ENCODE measurements at regions not wholly inside any gene's neighbourhood (a gene's known extent, or its start where the extent isn't known, plus 50 kb on each side); places are given as distances from the start of the nearest gene placed in this dataset.

DNA sequence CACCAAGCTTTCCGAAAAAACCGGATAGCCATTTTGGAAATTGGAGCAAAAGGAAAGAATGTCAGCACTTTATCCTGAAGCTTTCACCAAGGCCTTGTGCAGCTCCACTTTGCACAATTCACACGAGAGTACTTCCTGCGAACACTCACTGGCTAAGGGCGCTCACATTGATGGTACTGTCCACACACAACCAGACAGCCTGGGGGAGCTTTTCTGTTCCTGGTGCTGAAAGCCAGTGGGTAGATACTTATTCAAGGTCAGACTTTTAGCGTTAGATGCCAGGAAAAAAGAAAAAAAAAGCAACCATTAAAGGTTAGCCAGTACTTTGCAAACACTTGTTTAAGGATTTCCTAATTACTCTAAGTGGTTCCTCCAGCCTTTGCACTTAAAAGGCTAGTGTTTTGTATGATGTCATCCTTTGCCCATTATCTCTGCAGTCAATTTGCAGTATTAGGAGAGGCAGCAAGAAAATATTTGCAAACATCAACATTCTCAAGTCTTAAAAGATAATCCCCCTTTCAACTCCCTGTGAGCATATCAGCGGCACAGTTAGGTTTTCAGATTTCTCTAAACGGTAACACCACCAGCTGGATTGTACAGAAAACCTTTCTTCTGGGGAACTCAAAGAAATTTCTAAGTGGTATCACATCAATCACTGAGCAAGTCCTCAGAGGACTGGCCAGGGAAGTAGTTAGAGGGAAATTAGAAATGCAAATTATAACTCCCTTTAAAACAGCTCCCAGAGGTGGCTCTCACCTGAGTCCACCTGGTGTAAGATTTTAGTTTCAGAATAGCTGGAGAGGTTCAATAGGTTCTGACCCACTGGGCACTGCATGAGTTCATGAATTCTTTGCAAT lies 243.4 kb upstream of the IRX5 start:
- Histone ChIP-seq H3K27ac (ENCODE audit: low read length, poor library complexity, severe bottlenecking) (no peak overlapping the region), H4K91ac (ENCODE audit: low read length) (no peak overlapping the region), H3K27me3 (ENCODE audit: control insufficient read depth in 1 of 2, insufficient read depth in 1 of 2, low read length in 2 of 2) (no peaks in the 10 kb centered on the region), H2BK15ac (ENCODE audit: low read depth, poor library complexity, severe bottlenecking) (no peak overlapping the region), H3K4me2 (ENCODE audit: low read length, poor library complexity, severe bottlenecking) (no peak overlapping the region), H2BK12ac (ENCODE audit: low read length in 2 of 2) (no peak overlapping the region), H3K79me1 (replicated peaks; ENCODE audit: low read length, poor library complexity, severe bottlenecking) (no peaks in the 10 kb centered on the region), H3K23ac (ENCODE audit: low read length in 2 of 2) (no peak overlapping the region), H3K9ac (ENCODE audit: low read length) (no peak overlapping the region), H2AFZ (ENCODE audit: low read depth, low read length) (no peak overlapping the region), H4K8ac (ENCODE audit: low read length) (no peak overlapping the region), H3K14ac (ENCODE audit: low read length in 2 of 2) (no peak overlapping the region), H3K9me3 (ENCODE audit: control insufficient read depth, low read length) (no peaks in the 10 kb centered on the region), H3K4me1 (ENCODE audit: control insufficient read depth, insufficient read depth, low read depth, low read length) (no peaks in the 10 kb centered on the region), H3K36me3 (ENCODE audit: control insufficient read depth in 1 of 2, insufficient read depth in 2 of 2, low read depth in 1 of 2, low read length in 2 of 2) (no peaks in the 10 kb centered on the region), H3K18ac (ENCODE audit: low read depth in 1 of 2, low read length in 2 of 2) (no peak overlapping the region), H3K4me3 (ENCODE audit: insufficient read depth in 1 of 2, low read depth in 1 of 2, low read length in 2 of 2) (no peak overlapping the region), H3K4ac (ENCODE audit: low read depth in 1 of 2, low read length in 2 of 2) (no peak overlapping the region), H2BK5ac (ENCODE audit: low read depth, low read length, poor library complexity, severe bottlenecking) (no peak overlapping the region), H2AK5ac (ENCODE audit: low read length, severe bottlenecking) (no peak overlapping the region), H2BK120ac (ENCODE audit: low read depth, low read length) (no peak overlapping the region)
- 71% methylated on average over 7 of the region's 8 CpGs for WGBS
- DNase-seq = no peak

DNA sequence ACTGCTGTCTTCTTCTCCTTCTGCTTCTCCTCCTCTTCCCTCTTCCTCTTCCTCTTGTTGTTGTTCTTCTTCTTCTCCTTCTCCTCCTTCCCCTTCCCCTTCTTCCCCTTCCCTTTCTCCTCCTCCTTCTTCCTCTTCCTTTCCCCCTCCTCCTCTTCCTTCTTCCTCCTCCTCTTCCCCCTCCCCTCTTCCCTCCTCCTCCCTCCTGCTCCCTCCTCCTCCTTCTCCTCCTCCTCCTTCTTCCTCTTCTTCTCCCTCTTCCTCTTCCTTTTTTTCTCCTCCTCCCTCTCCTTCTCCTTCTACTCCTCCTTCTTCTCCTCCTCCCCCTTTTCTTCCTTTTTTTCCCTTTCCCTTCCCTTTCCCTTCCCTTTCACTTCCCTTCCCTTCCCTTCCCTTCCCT lies 245.0 kb upstream of the IRX5 start:
- Histone ChIP-seq H3K9me3 (ENCODE audit: control insufficient read depth, low read length) (no peaks in the 10 kb centered on the region), H3K79me1 (replicated peaks; ENCODE audit: low read length, poor library complexity, severe bottlenecking) (no peaks in the 10 kb centered on the region), H3K18ac (ENCODE audit: low read depth in 1 of 2, low read length in 2 of 2) (no peak overlapping the region), H3K23ac (ENCODE audit: low read length in 2 of 2) (no peak overlapping the region), H4K8ac (ENCODE audit: low read length) (no peak overlapping the region), H3K27me3 (ENCODE audit: control insufficient read depth in 1 of 2, insufficient read depth in 1 of 2, low read length in 2 of 2) (no peaks in the 10 kb centered on the region), H3K4me1 (ENCODE audit: control insufficient read depth, insufficient read depth, low read depth, low read length) (no peaks in the 10 kb centered on the region), H2AFZ (ENCODE audit: low read depth, low read length) (no peak overlapping the region), H3K36me3 (ENCODE audit: control insufficient read depth in 1 of 2, insufficient read depth in 2 of 2, low read depth in 1 of 2, low read length in 2 of 2) (no peaks in the 10 kb centered on the region), H3K4me3 (ENCODE audit: insufficient read depth in 1 of 2, low read depth in 1 of 2, low read length in 2 of 2) (no peak overlapping the region), H2BK12ac (ENCODE audit: low read length in 2 of 2) (no peak overlapping the region), H3K27ac (ENCODE audit: low read length, poor library complexity, severe bottlenecking) (no peak overlapping the region), H2BK15ac (ENCODE audit: low read depth, poor library complexity, severe bottlenecking) (no peak overlapping the region), H2BK5ac (ENCODE audit: low read depth, low read length, poor library complexity, severe bottlenecking) (no peak overlapping the region), H3K4me2 (ENCODE audit: low read length, poor library complexity, severe bottlenecking) (no peak overlapping the region), H3K14ac (ENCODE audit: low read length in 2 of 2) (no peak overlapping the region), H4K91ac (ENCODE audit: low read length) (no peak overlapping the region), H2BK120ac (ENCODE audit: low read depth, low read length) (no peak overlapping the region), H3K9ac (ENCODE audit: low read length) (no peak overlapping the region), H3K4ac (ENCODE audit: low read depth in 1 of 2, low read length in 2 of 2) (no peak overlapping the region), H2AK5ac (ENCODE audit: low read length, severe bottlenecking) (no peak overlapping the region)
- DNase-seq = no peak

DNA sequence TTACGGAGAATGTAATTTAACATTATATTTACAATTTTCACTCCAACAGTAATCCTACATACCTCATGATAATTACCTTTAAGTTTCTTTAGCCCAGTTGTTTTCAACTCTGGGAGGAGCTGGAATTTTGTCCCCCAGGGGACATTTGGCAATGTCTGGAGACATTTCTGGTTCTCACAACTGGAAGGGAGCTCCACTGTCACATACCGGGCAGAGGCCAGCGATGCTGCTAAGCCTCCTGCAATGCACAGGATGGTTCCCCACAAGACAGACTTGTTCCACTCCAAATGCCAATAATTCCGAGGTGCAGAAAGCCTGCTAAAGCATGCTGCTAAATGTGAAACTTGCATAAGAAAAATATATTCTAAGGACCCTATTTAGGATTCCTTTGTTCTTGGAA lies 251.1 kb upstream of the IRX5 start:
- no peaks in the 10 kb centered on the region for H3K27me3 ChIP-seq (ENCODE audit: control insufficient read depth in 1 of 2, insufficient read depth in 1 of 2, low read length in 2 of 2)
- no peak overlapping the region for H2BK5ac ChIP-seq (ENCODE audit: low read depth, low read length, poor library complexity, severe bottlenecking)
- H4K91ac ChIP-seq (ENCODE audit: low read length) = no peak overlapping the region
- H3K18ac ChIP-seq (ENCODE audit: low read depth in 1 of 2, low read length in 2 of 2) = no peak overlapping the region
- H2AFZ ChIP-seq (ENCODE audit: low read depth, low read length) = no peak overlapping the region
- no peak overlapping the region for H3K14ac ChIP-seq (ENCODE audit: low read length in 2 of 2)
- no peak overlapping the region for H3K9ac ChIP-seq (ENCODE audit: low read length)
- no peak overlapping the region for H3K27ac ChIP-seq (ENCODE audit: low read length, poor library complexity, severe bottlenecking)
- no peak overlapping the region for H3K23ac ChIP-seq (ENCODE audit: low read length in 2 of 2)
- no peak for DNase-seq
- H2BK120ac ChIP-seq (ENCODE audit: low read depth, low read length) = no peak overlapping the region
- no peak overlapping the region for H3K4me2 ChIP-seq (ENCODE audit: low read length, poor library complexity, severe bottlenecking)
- no peak overlapping the region for H2BK15ac ChIP-seq (ENCODE audit: low read depth, poor library complexity, severe bottlenecking)
- no peak overlapping the region for H3K4ac ChIP-seq (ENCODE audit: low read depth in 1 of 2, low read length in 2 of 2)
- H3K9me3 ChIP-seq (ENCODE audit: control insufficient read depth, low read length) = no peaks in the 10 kb centered on the region
- H2AK5ac ChIP-seq (ENCODE audit: low read length, severe bottlenecking) = no peak overlapping the region
- H3K36me3 ChIP-seq (ENCODE audit: control insufficient read depth in 1 of 2, insufficient read depth in 2 of 2, low read depth in 1 of 2, low read length in 2 of 2) = no peaks in the 10 kb centered on the region
- H3K79me1 ChIP-seq (replicated peaks; ENCODE audit: low read length, poor library complexity, severe bottlenecking) = no peaks in the 10 kb centered on the region
- WGBS = 93% methylated on average over 2 of the region's 4 CpGs
- no peak overlapping the region for H2BK12ac ChIP-seq (ENCODE audit: low read length in 2 of 2)
- H3K4me3 ChIP-seq (ENCODE audit: insufficient read depth in 1 of 2, low read depth in 1 of 2, low read length in 2 of 2) = no peak overlapping the region
- H3K4me1 ChIP-seq (ENCODE audit: control insufficient read depth, insufficient read depth, low read depth, low read length) = no peaks in the 10 kb centered on the region
- no peak overlapping the region for H4K8ac ChIP-seq (ENCODE audit: low read length)

DNA sequence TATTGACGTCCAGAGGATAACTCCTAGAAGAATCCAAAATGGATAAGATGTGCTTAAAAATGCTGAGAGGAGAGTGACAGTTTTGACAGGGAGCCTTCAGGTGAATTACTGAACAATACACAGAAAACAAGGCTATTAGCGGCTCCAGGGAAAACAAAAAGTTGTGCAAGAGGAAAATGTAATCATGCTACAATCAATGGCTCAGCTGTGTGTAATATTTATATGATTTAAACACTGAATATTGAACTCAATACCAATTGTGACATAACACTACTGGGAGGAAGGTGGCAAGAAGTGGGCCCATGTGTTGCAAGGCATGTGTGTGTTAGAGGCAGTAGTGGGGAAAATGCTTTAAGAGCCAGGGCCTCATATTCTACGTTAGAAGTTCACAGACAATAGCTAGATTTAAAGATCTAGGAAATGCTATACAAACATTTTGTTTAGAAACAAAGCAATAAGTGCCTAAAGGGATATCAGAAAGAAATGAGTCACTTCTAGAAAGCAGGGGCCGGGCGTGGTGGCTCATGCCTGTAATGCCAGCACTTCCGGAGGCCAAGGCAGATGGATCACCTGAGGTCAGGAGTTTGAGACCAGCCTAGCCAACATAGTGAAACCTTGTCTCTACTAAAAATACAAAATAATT lies 253.2 kb upstream of the IRX5 start:
- no peak overlapping the region for H4K8ac ChIP-seq (ENCODE audit: low read length)
- H3K18ac ChIP-seq (ENCODE audit: low read depth in 1 of 2, low read length in 2 of 2) = no peak overlapping the region
- H3K23ac ChIP-seq (ENCODE audit: low read length in 2 of 2) = no peak overlapping the region
- no peaks in the 10 kb centered on the region for H3K4me1 ChIP-seq (ENCODE audit: control insufficient read depth, insufficient read depth, low read depth, low read length)
- 74% methylated on average over 5 of the region's 6 CpGs for WGBS
- H2BK12ac ChIP-seq (ENCODE audit: low read length in 2 of 2) = no peak overlapping the region
- DNase-seq = no peak
- H3K27me3 ChIP-seq (ENCODE audit: control insufficient read depth in 1 of 2, insufficient read depth in 1 of 2, low read length in 2 of 2) = no peaks in the 10 kb centered on the region
- H3K79me1 ChIP-seq (replicated peaks; ENCODE audit: low read length, poor library complexity, severe bottlenecking) = no peaks in the 10 kb centered on the region
- no peaks in the 10 kb centered on the region for H3K36me3 ChIP-seq (ENCODE audit: control insufficient read depth in 1 of 2, insufficient read depth in 2 of 2, low read depth in 1 of 2, low read length in 2 of 2)
- no peak overlapping the region for H2BK120ac ChIP-seq (ENCODE audit: low read depth, low read length)
- no peak overlapping the region for H2AFZ ChIP-seq (ENCODE audit: low read depth, low read length)
- no peak overlapping the region for H3K4me2 ChIP-seq (ENCODE audit: low read length, poor library complexity, severe bottlenecking)
- H3K4me3 ChIP-seq (ENCODE audit: insufficient read depth in 1 of 2, low read depth in 1 of 2, low read length in 2 of 2) = no peak overlapping the region
- H2BK5ac ChIP-seq (ENCODE audit: low read depth, low read length, poor library complexity, severe bottlenecking) = no peak overlapping the region
- no peak overlapping the region for H2BK15ac ChIP-seq (ENCODE audit: low read depth, poor library complexity, severe bottlenecking)
- no peak overlapping the region for H3K9ac ChIP-seq (ENCODE audit: low read length)
- H3K4ac ChIP-seq (ENCODE audit: low read depth in 1 of 2, low read length in 2 of 2) = no peak overlapping the region
- H3K27ac ChIP-seq (ENCODE audit: low read length, poor library complexity, severe bottlenecking) = no peak overlapping the region
- H4K91ac ChIP-seq (ENCODE audit: low read length) = no peak overlapping the region
- H3K9me3 ChIP-seq (ENCODE audit: control insufficient read depth, low read length) = no peaks in the 10 kb centered on the region
- no peak overlapping the region for H3K14ac ChIP-seq (ENCODE audit: low read length in 2 of 2)
- H2AK5ac ChIP-seq (ENCODE audit: low read length, severe bottlenecking) = no peak overlapping the region
